RPMI8226 (cell line): ENCODE measurements at regions not wholly inside any gene's neighbourhood (a gene's known extent, or its start where the extent isn't known, plus 50 kb on each side); places are given as distances from the start of the nearest gene placed in this dataset.
"Not testable (repeated sequence)": the region's sequence is repeated elsewhere in the genome, so short reads cannot be mapped to it uniquely, and the experiment has no call there.

Experiments
- DNase-seq: peaks from one replicate; pipeline ENCODE4 v3.0.0-alpha.2; 2015

DNA sequence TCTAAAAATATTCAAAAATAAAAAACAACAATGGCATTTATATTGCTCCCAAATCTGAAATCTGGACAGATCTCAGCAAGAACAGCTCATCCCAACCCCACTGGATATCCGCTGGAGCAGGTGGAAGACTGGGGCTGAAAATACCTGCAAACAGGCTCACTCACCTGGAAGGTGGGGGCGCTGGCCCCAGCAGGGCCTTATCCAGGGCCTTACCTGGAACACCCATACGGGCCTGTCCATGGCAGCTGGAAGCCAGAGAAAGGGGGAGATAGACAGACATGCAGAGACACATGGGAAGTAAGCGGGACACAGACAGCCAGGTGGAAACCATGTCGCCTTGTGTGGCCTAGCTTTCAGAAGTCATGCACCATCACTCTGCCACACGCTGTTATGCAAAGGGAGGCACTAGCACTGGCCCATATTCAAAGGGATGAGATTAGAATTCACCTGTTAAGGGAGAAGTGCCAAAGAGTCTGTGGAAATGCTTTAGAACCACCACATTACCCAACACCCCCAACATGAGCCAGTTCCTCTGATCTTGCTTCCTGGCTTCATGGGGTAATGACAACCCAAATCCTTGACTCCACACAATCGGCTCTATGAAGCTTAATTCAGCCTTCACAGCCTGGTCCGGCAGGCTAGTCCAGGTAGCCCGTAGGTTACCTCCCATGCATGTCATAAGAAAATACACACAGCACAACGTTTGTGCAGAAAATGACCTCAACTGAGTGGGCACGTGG is 99.0 kb upstream of the CDYL start:
- DNase-seq = no peak

DNA sequence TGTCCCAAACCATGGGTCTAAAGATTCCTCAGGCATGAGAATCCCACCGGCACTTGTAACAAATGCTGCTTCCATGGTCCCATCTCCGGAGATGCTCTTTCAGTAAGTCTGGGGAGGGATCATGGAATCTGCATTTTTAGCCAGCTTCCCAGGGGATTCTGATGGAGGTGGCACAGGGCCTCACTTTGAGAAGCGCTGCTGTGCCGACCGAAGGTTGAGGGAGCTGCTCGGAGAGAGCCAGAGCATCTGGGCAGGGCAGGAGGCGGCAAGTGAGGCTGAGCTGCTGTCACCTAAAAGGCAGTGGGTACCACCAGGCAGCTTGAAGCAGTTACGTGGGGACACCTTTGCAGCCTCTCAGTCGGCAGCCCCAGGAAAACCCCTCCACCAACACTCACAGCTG is 100.2 kb upstream of the CDYL start:
- no peak for DNase-seq

DNA sequence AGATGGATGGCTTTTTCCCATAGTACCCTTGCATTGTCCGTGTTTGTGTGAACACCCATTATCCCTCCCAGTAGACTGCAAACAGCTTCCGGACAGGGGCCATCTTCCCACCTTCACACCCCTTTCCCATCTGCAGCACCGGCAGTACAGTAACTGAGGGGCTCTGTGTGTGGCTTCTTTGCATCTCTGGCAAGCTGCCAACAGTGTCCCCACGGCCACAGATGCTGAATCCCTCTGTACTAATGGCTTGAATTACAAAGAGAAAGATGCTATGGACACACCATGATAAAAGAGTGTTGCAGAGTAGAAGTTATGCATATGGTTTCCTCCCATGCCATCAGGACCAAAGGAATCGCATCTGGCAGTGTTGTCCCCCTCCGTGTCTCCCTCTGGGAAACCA is 101.1 kb upstream of the CDYL start:
- no peak for DNase-seq

DNA sequence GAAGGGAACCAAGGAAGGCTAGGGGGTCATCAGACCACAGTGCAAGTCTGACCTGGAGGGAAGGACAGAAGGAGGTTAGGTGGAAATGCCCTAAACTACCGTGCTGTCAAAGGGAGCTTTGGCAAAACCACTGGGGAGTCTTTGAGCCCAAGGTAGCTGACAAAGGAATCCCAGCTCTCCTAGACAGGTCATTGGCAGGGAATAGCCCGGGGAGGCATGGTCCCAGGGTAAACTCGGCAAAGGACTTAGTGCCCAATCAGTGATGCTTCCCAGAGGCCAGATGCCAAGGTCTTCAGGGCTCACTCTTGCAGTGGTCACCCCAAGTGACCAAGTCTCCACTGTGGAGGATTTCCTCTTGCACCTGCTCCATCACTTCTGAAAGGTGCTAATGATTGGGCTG is 102.3 kb upstream of the CDYL start:
- DNase-seq = no peak

DNA sequence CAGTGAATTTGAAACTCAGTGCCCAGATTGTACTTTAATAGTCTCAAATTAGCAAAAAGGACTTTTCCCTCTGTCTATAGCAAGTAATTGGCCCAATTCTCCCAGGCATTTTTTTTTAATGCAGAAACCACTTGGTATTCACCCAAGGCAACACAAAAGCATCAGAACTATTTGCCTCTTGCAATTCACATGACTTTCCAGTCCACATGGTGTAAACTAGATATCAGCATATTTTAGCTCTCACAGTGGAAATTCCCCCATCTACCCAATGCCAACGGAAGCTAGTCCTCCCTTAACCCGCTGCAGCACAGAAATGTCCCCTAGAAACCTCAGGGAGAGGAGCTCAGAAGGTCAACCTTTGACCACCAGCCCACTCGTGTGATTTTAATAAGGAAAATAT is 103.4 kb upstream of the CDYL start:
- DNase-seq = no peak

DNA sequence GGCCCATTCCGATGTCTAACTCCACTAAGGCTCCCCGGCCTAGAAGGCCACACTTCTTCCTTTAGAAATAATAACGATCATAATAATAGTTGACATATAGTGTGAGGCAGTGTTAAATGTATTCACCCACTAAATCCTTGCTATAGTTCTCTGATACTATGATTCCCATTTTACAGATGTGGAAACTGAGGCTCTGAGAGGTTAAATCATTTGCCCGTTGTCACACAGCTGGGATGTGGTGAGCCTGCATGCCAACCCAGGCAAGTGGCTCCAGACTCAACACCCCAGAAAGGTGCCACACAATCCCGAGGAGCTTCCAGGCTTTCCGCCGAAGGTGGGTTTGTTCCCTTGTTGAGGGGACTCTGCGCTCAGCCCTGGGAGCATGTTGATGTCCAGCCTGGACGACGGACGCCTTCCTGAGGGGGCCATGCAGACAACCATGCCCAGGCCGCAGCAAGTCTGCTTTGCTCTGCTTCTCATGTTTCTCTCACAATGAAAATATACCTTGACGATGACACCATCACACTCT is 104.6 kb upstream of the CDYL start:
- no peak for DNase-seq

DNA sequence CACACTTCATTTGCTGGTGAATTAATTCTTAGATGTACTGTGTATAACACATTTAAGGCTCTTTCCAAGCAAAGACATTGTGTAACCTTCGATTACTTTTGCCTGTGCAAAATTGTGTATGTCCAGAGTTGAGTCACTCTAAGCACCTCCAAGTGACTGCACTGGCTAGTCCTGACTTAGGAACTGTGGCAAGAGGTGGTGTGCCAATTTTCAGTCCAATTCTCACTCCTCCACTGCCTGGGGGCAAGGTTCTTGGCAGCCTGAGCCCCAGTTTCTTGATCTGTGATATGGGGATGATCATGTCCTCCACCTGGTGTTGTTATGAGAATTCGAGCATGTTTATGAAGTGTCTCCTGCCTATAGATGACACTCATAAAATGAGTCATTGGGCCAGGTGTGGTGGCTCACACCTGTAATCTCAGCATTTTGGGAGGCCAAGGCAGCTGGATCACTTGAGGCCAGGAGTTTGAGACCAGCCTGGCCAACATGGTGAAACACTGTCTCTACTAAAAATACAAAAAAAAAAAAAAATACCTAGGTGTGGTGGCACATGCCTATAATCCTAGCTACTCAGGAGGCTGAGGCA is 105.3 kb upstream of the CDYL start:
- no peak for DNase-seq

DNA sequence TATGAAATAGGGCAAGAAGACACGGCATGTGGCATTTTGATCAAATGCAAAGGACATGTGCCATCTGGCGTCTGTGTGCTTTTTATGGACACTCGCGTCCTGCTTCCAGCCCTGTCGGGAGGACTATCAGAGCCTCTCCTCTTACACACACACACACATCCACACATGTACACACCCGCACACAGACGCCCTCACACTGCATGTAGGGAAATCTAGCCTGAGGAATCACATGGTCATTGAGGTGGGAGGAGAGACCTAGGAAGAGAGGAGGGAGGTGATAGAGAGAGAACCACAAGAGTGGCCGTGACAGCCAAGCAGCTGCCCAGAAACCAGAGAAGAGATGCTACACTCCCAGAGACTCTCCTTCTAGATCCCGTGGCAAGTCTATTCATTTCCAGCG is 105.9 kb upstream of the CDYL start:
- no peak for DNase-seq

DNA sequence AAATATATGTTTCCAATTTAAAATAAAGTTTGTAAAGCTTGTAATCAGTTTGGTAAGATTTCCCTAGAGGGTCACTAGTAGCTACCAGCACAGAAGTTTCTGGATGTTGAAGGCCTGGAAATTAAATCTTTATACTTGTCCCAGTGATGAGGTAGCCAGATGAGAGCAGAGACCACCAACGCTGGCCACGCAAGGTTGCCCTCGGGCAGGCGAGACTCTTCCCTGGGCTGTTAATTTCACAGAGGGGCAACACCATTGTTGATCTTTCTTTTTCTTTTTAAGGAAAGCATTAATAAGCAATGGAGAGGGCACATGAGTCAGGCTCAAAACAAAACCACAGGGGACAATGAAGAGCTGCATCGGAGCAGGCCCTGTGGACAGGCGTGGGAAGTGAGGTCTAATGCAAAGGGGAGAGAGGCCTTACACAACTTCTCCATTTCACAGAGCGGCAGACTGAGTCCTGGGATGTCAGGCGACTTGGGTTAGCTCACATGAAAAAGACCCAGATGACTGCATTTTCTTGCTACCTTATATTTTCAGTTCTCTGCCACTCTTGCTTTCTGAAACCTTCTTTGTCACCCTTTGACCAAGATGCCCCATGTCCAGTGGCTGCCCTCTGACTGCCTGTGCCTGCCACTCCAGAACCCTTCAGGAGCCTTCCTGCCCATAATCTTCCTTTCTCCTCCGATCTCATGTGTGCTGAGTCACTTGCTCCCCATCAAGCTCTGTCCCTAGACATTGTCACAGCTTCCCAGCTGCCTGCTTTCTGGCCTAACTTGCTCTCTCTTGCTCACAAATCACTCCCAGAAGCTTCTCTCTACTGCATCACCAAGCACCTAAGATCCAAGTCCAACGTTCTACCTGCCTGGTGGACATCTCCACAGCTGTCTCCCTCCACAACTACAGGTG is 107.7 kb upstream of the CDYL start:
- DNase-seq = no peak

DNA sequence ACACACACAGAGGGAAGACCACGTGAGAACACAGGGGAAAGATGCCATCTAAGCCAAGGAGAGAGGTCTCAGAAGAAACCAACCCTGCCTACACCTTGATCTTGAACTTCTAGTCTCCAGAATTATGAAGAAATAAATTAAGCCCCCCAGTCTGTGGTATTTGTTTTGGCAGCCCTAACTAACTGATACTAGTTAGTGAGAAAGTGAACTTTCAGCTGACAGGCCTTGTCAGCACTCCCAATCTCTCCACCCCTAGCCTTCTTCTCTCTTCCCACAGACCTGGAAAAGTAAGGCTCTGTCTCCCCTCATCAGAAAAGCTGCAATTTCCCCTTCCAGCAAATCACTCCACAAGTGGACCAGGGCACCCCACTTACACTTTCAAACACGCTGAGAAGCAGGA is 108.6 kb upstream of the CDYL start:
- DNase-seq = no peak

DNA sequence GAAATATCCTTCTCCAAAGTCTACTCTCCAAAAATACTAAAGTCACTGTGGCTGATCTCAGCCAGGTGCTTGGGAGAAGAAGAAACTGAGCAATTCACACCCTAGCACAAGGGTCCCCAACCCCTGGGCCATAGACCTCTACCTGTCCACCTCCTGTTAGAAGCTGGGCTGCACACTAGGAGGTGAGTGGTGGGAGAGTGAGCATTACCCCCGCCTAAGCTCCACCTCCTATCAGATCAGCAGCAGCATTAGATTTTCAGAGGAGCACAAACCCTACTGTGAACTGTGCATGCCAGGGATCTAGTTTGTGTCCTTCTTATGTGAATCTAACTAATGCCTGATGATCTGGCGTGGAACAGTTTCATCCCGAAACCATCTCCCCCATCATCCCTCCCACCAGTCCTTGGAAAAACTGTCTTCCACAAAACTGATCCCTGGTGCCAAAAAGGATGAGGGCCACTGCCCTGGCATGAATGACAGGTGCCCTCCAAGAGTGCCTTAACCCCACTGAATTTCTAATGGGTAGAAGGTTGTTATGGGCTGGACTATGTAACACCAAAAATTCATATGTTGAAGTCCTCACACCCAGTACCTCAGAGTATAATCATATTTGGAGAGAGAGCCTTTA is 109.2 kb upstream of the CDYL start:
- DNase-seq = no peak

DNA sequence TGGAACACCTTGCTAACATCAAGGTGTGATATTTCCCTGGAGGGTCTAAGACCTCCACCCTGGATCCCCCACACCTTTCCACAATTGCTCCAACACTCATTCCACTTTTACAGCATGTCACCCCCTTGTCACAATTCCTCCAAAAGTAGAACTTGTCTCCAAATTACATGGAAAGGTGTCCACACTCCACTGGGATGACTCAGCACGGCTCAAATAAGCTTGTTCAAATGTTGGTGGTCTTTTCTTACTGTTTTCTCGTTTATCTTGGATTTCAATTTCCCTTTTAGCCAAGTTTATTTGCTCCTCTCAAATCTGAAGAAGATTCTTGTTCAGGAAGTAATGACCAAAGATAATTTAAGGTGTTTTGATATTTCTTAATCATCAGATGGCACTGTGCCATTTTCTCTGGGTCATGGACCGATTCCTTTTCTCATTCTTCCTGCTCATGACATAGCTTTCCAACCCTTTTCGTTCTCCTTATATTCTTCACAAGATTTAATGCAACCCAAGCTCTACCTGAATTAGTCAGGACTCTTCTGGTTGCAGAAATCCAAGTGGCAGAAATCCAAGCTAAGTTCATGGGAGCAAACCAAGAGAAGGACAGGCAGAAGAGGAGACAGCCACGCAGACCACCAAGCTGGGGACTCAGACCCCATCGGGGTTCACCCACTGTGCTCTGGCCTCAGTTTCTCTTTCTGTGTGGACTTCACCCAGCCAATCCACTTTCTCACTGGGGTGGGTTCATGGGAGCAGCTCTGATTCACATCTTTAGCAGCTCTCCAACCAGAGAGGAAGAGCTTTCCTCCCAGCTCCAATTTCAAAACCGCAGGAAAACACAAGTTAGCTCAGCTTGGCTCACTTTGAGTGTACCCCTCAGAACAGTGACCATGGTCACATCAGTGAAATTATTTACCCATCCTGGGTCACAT is 110.5 kb upstream of the CDYL start:
- no peak for DNase-seq

DNA sequence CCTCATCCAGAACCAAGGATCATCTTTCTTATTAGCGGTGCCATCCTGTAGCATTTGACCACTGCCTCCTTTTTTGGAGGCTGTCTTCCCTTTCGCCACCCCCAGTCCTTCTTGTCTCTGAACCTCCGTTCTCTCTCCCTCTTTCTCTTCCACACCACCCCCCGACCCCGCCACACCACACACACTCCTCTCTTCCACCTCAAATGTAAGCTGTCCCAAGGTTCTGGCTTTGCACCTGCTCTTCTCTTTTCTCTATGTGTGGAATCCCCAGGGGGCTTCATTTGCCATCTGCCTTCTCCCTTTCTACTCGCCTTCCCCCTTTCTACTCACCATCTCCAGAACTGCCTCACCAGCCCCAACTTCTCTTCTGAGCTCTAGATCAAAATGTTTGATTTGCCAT is 111.3 kb upstream of the CDYL start:
- no peak for DNase-seq

DNA sequence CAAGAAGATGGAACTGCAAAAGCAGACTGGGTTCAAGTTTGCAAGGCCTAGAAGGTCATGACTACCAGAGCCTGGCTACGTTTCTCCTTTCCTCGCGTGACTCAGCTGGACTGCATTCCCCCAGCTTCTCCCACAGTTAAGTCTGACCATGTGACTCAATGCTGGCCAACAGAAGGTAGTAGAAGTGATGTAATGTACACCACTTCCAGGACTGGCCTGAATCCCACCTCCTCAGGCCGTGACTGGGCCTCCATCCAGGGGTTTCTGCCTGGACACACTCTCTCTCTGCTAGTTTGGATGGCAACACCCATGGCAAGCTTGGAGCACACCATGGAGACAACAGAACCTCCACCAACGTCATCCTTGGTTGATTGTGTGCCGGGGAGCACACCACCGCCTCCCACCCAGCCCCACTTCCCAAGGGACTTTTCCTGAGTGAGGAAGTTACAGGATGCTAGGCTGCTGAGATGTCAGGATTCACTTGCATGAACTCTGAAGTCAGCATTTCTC is 112.0 kb upstream of the CDYL start:
- DNase-seq = no peak

DNA sequence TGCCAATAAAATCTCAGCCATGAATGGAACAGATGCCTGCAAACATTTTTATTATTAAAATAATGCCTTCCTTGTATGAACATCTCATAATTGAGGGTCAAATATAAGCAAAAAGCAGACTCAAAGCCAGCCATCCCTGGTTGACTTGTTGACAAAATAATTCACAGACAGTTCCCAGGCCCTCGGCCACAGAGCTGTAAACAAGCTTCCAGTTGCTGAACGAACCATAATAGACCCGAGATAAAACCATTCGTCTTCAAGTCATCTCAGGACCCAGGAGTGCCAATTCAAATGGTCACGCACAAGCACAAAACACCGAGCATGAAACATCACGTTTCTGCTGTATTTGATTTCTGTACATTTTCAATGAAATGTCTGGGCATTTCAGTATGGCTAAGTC is 113.3 kb upstream of the CDYL start:
- DNase-seq = no peak

DNA sequence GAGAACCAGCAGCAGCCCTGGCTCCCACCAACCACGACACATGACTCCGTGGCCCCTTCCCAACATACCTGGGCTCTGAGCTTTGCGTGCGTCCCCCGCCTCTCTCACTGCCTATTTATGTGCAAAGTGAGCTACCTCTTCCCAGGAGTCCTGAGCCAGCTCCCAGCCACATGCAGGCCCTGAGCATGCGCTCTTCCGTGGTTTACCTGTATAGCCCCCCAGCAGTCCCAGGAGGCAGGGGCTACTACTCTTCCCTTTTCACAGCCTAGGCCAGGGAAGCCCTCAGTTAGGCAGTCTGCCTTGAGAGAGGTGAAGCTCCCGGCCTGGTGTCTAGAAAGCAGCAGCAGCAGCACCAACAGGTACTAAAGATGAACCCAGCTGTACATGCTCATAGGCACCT is 114.8 kb upstream of the CDYL start:
- DNase-seq = no peak

DNA sequence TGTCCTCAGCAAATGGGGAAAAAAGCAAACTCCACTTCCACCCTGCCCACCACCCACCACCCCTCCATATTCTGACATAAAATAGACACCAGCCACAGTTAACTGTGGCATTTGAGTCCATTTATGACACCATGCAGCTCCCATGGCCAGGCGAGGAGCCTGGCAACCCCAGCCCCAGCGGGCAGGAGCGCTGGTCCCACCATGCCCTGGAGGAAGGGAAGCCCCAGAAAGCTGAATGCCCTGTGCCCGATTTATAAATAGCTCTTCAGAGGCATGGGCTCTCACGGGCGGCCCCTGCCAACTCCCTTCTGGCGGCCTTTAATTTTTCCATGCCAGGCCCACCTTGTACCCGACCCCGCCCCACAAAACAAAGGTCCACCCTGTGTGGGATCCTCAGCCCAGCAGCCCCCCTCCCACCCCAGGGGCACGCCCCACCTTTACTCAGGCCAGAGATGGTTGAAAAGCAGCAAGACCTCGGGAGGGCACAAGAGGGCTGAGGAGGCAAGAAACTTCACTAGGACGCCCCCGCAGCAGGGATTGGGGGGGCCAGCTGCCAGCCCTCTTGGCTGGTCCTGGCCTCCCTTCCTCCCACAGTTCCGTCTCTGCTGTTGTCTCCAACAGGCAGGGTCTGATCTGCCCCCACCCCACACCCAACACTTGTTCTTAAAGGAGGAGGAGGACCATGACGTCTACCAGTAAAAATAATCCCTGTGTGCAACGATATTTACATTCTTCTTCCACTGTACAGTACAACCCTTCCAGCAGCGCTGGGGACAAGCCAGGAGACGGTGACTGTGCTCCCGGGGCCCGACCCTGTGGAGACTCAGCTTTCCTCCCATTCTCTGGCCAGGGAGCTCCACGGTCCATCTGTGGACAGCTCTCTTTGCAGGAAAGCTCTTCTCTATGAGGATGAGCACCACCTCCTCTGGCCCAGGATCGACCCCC is 115.6 kb upstream of the CDYL start:
- no peak for DNase-seq

DNA sequence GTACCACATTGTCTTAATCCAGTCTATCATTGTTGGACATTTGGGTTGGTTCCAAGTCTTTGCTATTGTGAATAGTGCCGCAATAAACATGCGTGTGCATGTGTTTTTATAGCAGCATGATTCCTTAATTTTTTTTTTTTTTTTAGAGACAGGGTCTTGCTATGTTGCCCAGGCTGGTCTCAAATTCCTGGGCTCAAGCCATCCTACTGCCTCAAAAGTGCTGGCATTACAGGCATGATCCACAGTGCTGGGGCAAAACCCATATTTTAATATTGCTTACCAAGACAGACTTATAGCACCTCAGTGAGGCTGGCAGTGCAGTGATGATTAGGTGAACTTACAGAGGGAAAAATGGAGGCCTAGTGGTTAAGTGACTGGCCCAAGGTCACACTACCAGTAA is 116.5 kb upstream of the CDYL start:
- not testable (repeated sequence) for DNase-seq

DNA sequence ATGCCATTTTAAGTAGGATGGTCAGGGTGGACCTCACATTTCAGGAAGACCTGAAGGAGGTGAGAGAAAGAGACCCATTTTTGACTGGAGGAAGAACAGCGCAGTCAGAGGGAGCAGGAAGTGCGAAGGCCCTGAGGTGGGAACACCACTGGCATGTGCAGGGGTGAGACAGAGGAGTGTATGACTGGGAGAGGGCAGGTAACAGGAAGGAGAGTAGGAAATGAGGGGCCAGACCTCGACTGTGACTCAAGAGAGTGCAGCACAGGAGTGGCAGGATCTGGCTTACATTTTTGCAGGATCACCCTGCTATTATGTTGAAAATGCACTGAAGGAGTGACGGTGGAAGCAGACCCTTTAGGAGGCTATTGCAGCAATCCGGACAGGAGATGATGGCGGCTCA is 117.7 kb upstream of the CDYL start:
- no peak for DNase-seq

DNA sequence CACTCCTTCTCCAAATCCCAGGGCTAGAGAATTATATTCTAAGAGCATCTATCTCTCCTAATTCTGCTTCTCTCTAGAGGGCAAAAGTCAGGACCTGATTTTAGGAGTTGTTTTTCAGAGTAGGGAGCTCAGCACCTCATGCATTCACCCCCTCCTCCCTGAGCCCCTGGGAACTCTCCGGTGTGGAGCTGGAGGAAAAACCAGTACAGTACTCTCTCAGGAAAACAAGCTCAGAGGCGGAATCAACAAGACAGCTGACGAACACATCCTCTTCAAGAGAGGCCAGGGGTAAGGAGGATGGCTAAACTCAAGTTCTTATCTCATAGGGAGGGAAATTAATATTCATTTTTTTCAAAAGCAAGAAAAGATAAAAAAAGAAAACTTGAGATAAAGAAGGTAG is 120.1 kb upstream of the CDYL start:
- DNase-seq = no peak
